H1 (cell line): ENCODE measurements at regions not wholly inside any gene's neighbourhood (a gene's known extent, or its start where the extent isn't known, plus 50 kb on each side); places are given as distances from the start of the nearest gene placed in this dataset.

Experiments
- ATF3 ChIP-seq: IDR thresholded peaks from 2 replicates; pipeline ENCODE4 v1.6.1; 2011; ENCODE audit warnings: low read depth, mild to moderate bottlenecking, low read length; ENCODE audit not compliant: insufficient read depth
- CTCF ChIP-seq, 3 experiments: IDR thresholded peaks; 1 replicate in 2 of 3; 2 replicates in 1 of 3; pipeline versions ENCODE4 v1.5.1 to v1.6.1; 2011; ENCODE audit warnings: low read length in 3 of 3, mild to moderate bottlenecking in 3 of 3, inconsistent platforms in 2 of 3, low read depth in 1 of 3, moderate library complexity in 1 of 3; ENCODE audit not compliant: insufficient read depth in 1 of 3; ENCODE audit errors: control extremely low read depth in 1 of 3
- JUND ChIP-seq: IDR thresholded peaks from 2 replicates; pipeline ENCODE4 v1.6.1; 2011; ENCODE audit warnings: mild to moderate bottlenecking, improper control_type of control experiment, low read length
- POLR2A ChIP-seq, 2 experiments: IDR thresholded peaks; 1 replicate in 1 of 2; 2 replicates in 1 of 2; pipeline ENCODE4 v1.6.1; 2011; ENCODE audit warnings: low read depth in 2 of 2, low read length in 2 of 2, mild to moderate bottlenecking in 2 of 2; ENCODE audit errors: control extremely low read depth in 1 of 2
- SIN3A ChIP-seq, 2 experiments: IDR thresholded peaks in 1 of 2; conservative IDR thresholded peaks in 1 of 2; 2 replicates each; pipeline ENCODE4 v1.6.1; 2011 to 2012; ENCODE audit warnings: low read length in 2 of 2, improper control_type of control experiment in 1 of 2, low read depth in 1 of 2, mild to moderate bottlenecking in 1 of 2

- TF ChIP-seq CTCF (IDR thresholded peaks at IDR 0.05; ENCODE audit: control extremely low read depth in 1 of 3, insufficient read depth in 1 of 3, low read depth in 1 of 3, low read length in 3 of 3) (no peak), JUND (no peak), ATF3 (no peak), SIN3A (conservative IDR thresholded peaks at IDR 0.05 in 1 of 2, IDR thresholded peaks at IDR 0.05 in 1 of 2; ENCODE audit: low read depth in 1 of 2, low read length in 2 of 2) (no peak), POLR2A (IDR thresholded peaks at IDR 0.05; ENCODE audit: control extremely low read depth in 1 of 2, low read depth in 2 of 2, low read length in 2 of 2) (no peak)
Measured at GRCh38 chr13:110798081-110798994, 84.8 kb downstream of the ING1 start.
